ENCODE measurements at regions not wholly inside any gene's neighbourhood (a gene's known extent, or its start where the extent isn't known, plus 50 kb on each side); places are given as distances from the start of the nearest gene placed in this dataset.
"Not testable (repeated sequence)": the region's sequence is repeated elsewhere in the genome, so short reads cannot be mapped to it uniquely, and the experiment has no call there.

DNA sequence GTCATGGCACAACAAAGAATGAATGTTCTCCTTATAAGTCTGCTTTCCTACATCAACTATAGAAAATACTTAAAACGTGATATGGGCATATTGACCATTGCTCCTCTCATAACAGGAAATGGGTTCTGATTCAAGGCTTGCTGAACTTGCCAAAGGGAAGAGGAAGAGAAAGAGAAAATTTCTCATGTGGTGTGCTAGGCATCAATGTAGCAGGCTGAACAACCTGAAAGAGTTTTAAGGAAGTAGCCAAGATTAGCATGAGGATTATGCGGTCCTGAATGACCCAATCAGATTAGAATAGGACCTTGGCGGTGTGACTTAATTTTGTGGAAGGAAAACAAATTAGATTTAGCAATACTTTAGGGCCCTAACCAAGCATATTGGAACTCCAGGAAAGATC lies 617.7 kb upstream of the CDH11 start:
- no peaks in the 10 kb centered on the region for H3K4me1 ChIP-seq (ENCODE audit: control insufficient read depth, insufficient read depth, low read length, poor library complexity, severe bottlenecking)

DNA sequence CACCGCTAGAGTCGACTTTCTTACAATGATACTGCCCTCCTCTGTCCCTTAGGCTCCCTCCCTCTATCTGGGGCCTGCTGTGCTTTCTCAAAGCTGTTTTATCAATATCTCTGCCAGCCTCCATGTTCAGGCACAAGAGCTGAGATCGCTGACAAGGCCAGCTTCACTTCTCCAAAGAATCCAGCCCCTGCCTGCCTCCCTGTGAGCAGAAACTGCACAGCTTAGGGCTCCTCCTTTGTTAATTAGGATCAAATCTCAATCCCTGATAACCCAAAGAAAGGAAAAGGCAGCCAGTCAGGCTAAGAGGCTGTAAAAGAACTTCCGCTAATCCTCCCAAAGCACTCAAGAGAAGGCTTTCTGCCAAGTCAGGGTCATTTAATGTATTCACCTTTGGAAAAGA lies 616.0 kb upstream of the CDH11 start:
- no peaks in the 10 kb centered on the region for H3K36me3 ChIP-seq (ENCODE audit: control insufficient read depth, insufficient read depth, low read length)
- DNase-seq, result no peak
- H3K4me3 ChIP-seq (ENCODE audit: insufficient read depth, low read depth, low read length, poor library complexity, severe bottlenecking), result no peak overlapping the region
- H3K27ac ChIP-seq (ENCODE audit: insufficient read depth, low read length, poor library complexity, severe bottlenecking), result no peak overlapping the region
- H3K9me3 ChIP-seq (ENCODE audit: control insufficient read depth, low read length), result no peaks in the 10 kb centered on the region
- no peaks in the 10 kb centered on the region for H3K4me1 ChIP-seq (ENCODE audit: control insufficient read depth, insufficient read depth, low read length, poor library complexity, severe bottlenecking)
- no peaks in the 10 kb centered on the region for H3K27me3 ChIP-seq (replicated peaks; ENCODE audit: control insufficient read depth, insufficient read depth, low read length, poor library complexity, severe bottlenecking)

More for the DNA sequence above, 617.7 kb upstream of the CDH11 start:
- Histone ChIP-seq H3K36me3 (ENCODE audit: control insufficient read depth, insufficient read depth, low read length) (no peaks in the 10 kb centered on the region), H3K9me3 (ENCODE audit: control insufficient read depth, low read length) (no peaks in the 10 kb centered on the region), H3K27me3 (replicated peaks; ENCODE audit: control insufficient read depth, insufficient read depth, low read length, poor library complexity, severe bottlenecking) (no peaks in the 10 kb centered on the region), H3K4me3 (ENCODE audit: insufficient read depth, low read depth, low read length, poor library complexity, severe bottlenecking) (no peak overlapping the region), H3K27ac (ENCODE audit: insufficient read depth, low read length, poor library complexity, severe bottlenecking) (no peak overlapping the region)
- no peak for DNase-seq

DNA sequence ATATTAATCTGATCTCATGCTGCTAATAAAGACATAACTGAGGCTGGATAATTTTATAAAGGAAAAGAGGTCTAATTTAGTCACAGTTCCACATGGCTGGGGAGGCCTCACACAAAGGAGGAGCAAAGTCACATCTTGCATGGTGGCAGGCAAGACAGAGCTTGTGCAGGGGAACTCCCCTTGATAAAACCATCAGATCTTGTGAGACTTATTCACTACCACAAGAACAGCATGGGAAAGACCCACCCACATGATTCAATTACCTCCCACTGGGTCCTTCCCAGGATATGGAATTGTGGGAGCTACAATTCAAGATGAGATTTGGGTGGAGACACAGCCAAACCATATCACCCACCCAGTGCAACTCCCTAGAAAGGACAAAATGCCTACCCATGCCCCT lies 613.8 kb upstream of the CDH11 start:
- not testable (repeated sequence) for H3K27me3 ChIP-seq (replicated peaks; ENCODE audit: control insufficient read depth, insufficient read depth, low read length, poor library complexity, severe bottlenecking); DNase-seq; H3K27ac ChIP-seq (ENCODE audit: insufficient read depth, low read length, poor library complexity, severe bottlenecking); H3K4me3 ChIP-seq (ENCODE audit: insufficient read depth, low read depth, low read length, poor library complexity, severe bottlenecking); H3K4me1 ChIP-seq (ENCODE audit: control insufficient read depth, insufficient read depth, low read length, poor library complexity, severe bottlenecking); H3K36me3 ChIP-seq (ENCODE audit: control insufficient read depth, insufficient read depth, low read length); H3K9me3 ChIP-seq (ENCODE audit: control insufficient read depth, low read length)

DNA sequence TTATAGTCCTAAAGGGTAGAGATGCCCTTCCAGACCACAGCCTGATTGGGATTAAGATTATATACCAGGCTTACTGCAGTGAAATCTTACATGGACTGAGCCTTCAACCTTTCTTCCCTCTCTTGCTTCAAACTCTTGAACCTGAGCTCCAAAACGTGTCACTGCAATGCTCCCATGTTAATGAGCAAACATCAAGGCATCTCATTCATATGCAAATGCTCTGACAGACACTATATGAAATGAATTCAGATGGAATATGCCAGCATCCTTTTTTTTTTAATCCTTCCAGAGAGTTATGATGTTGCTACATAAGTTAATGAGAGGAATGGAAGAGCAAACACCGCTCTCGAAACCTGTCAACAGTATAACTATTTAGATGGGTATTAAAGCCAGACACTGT lies 611.9 kb upstream of the CDH11 start:
- H3K27me3 ChIP-seq (replicated peaks; ENCODE audit: control insufficient read depth, insufficient read depth, low read length, poor library complexity, severe bottlenecking), result no peaks in the 10 kb centered on the region
- H3K36me3 ChIP-seq (ENCODE audit: control insufficient read depth, insufficient read depth, low read length), result no peaks in the 10 kb centered on the region
- no peaks in the 10 kb centered on the region for H3K9me3 ChIP-seq (ENCODE audit: control insufficient read depth, low read length)
- H3K4me1 ChIP-seq (ENCODE audit: control insufficient read depth, insufficient read depth, low read length, poor library complexity, severe bottlenecking), result no peaks in the 10 kb centered on the region
- no peak overlapping the region for H3K4me3 ChIP-seq (ENCODE audit: insufficient read depth, low read depth, low read length, poor library complexity, severe bottlenecking)
- DNase-seq, result no peak
- H3K27ac ChIP-seq (ENCODE audit: insufficient read depth, low read length, poor library complexity, severe bottlenecking), result no peak overlapping the region

DNA sequence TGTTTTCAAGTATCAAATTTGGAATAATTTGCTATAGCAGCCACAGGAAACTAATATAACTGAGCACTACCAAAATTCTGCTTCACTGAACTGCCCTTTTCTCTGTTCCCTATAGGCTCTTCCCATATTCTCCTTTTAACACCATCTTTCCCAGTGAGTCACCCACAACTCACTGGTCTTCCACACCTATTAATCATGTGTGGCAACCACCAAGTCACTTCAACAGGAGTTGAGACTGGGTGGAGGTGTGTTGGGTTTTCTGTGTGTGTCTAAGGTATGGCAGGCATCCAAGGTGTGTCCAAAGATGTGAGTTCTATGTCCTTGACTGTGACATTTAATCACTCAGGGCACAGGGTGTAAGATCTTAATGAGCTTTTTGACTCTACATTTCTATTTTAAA lies 610.0 kb upstream of the CDH11 start:
- H3K36me3 ChIP-seq (ENCODE audit: control insufficient read depth, insufficient read depth, low read length), result no peaks in the 10 kb centered on the region
- no peak overlapping the region for H3K4me3 ChIP-seq (ENCODE audit: insufficient read depth, low read depth, low read length, poor library complexity, severe bottlenecking)
- no peaks in the 10 kb centered on the region for H3K27me3 ChIP-seq (replicated peaks; ENCODE audit: control insufficient read depth, insufficient read depth, low read length, poor library complexity, severe bottlenecking)
- H3K9me3 ChIP-seq (ENCODE audit: control insufficient read depth, low read length), result no peaks in the 10 kb centered on the region
- H3K4me1 ChIP-seq (ENCODE audit: control insufficient read depth, insufficient read depth, low read length, poor library complexity, severe bottlenecking), result no peaks in the 10 kb centered on the region
- DNase-seq, result no peak
- no peak overlapping the region for H3K27ac ChIP-seq (ENCODE audit: insufficient read depth, low read length, poor library complexity, severe bottlenecking)

DNA sequence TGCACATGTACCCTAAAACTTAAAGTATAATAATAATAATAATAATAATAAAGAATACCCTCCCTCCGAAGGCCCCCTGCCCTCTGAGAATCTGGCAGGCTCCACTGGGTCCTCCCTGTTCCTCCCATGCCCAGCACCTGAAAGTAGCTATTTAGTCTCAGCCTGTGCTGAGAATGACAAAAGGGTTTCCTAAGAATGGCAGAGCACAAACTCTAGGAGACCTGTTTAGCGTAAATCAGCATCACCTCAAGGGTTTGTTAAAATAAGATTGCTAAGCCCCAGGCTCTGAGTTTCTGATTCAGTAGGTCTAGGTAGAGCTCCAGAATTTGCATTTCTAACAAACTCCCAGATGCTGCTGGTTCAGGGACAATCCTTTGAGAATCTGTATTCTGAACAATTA lies 606.8 kb upstream of the CDH11 start:
- Histone ChIP-seq H3K27ac (ENCODE audit: insufficient read depth, low read length, poor library complexity, severe bottlenecking) (no peak overlapping the region), H3K27me3 (replicated peaks; ENCODE audit: control insufficient read depth, insufficient read depth, low read length, poor library complexity, severe bottlenecking) (no peaks in the 10 kb centered on the region), H3K4me1 (ENCODE audit: control insufficient read depth, insufficient read depth, low read length, poor library complexity, severe bottlenecking) (no peaks in the 10 kb centered on the region), H3K4me3 (ENCODE audit: insufficient read depth, low read depth, low read length, poor library complexity, severe bottlenecking) (no peak overlapping the region), H3K36me3 (ENCODE audit: control insufficient read depth, insufficient read depth, low read length) (no peaks in the 10 kb centered on the region), H3K9me3 (ENCODE audit: control insufficient read depth, low read length) (no peaks in the 10 kb centered on the region)
- DNase-seq, result no peak

DNA sequence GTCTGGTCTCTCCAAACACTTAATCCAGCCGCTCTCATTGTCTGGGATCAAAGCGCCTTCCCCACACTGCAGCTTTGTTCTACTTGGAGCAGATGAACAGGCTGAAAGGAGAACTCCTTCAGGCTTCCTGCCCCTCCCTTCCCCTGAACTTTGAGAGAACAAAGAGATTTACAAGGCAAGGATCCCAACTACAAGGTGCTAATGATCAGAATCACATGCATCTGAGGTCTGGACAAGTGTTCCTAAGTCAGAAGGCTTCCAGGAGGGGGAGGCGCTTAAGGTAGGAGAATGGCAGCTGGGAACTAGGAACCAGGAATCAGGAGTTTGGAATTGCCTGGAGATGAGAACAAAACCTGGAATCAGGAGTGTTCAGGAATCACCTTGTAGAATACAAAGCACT lies 606.3 kb upstream of the CDH11 start:
- Histone ChIP-seq H3K9me3 (ENCODE audit: control insufficient read depth, low read length) (no peaks in the 10 kb centered on the region), H3K27ac (ENCODE audit: insufficient read depth, low read length, poor library complexity, severe bottlenecking) (no peak overlapping the region), H3K4me3 (ENCODE audit: insufficient read depth, low read depth, low read length, poor library complexity, severe bottlenecking) (no peak overlapping the region), H3K4me1 (ENCODE audit: control insufficient read depth, insufficient read depth, low read length, poor library complexity, severe bottlenecking) (no peaks in the 10 kb centered on the region), H3K27me3 (replicated peaks; ENCODE audit: control insufficient read depth, insufficient read depth, low read length, poor library complexity, severe bottlenecking) (no peaks in the 10 kb centered on the region), H3K36me3 (ENCODE audit: control insufficient read depth, insufficient read depth, low read length) (no peaks in the 10 kb centered on the region)
- no peak for DNase-seq

DNA sequence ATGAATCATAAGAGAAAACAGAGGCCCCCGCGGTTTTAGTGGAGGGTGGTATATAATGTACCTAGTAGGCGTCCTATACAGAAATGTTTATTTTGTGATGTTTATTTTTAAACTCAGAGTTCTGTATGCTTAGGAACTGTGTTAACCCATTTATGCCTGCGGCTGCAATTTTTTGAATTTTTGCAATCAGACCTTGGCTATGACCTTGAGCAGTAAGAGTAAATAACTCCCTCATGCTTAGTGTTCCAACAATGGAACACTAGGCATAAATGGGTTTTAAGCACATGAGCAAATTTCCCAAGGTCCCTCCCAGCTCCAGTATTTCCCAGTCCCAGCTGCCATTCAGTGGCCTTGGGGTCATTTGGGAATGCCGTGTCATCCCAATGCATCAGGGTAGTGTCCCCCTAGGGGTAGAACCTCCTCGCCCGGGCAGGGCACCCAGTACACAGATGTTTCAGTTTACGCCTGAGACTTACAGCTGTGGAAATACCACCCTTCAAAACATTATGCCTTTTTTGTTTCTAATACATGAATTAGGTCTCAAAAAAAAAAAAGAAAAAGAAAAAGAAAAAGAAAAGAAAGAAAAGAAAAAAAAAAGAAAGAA lies 605.8 kb upstream of the CDH11 start:
- DNase-seq, result no peak
- H3K27me3 ChIP-seq (replicated peaks; ENCODE audit: control insufficient read depth, insufficient read depth, low read length, poor library complexity, severe bottlenecking), result no peaks in the 10 kb centered on the region
- no peaks in the 10 kb centered on the region for H3K4me1 ChIP-seq (ENCODE audit: control insufficient read depth, insufficient read depth, low read length, poor library complexity, severe bottlenecking)

DNA sequence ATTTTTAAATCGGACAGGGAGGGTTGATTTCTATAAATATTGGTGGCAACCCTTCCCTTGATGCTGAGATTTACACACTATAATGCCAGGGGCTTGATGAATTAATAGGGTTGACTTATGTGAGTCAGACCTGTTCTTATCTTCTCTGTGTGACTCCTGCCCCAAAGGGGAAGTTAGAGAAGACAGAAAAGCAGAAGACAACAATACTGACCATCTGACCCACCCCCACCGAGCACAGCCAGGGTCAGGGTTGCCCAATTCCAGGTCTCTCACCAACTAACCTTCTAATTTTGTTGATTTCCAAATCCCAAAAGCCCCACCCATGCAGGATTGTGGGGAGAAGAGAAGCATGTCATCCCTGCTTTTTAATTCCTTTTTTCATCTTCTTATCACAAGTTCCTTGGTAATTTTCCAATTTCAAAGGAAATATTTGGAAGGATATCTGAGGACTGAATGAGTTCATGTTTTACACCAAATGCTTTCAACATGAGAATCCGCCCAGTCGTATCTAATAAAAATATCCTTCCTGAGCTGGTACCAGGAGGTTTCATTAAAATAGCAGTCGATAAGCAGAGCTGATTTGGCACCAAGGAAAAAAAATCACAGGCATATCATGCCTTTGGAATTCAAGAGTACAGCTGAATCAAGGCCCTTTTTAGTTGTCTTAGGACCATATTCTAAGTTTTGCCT lies 603.4 kb upstream of the CDH11 start:
- Histone ChIP-seq H3K27me3 (replicated peaks; ENCODE audit: control insufficient read depth, insufficient read depth, low read length, poor library complexity, severe bottlenecking) (no peaks in the 10 kb centered on the region), H3K4me3 (ENCODE audit: insufficient read depth, low read depth, low read length, poor library complexity, severe bottlenecking) (no peak overlapping the region), H3K4me1 (ENCODE audit: control insufficient read depth, insufficient read depth, low read length, poor library complexity, severe bottlenecking) (no peaks in the 10 kb centered on the region), H3K36me3 (ENCODE audit: control insufficient read depth, insufficient read depth, low read length) (no peaks in the 10 kb centered on the region), H3K27ac (ENCODE audit: insufficient read depth, low read length, poor library complexity, severe bottlenecking) (no peak overlapping the region), H3K9me3 (ENCODE audit: control insufficient read depth, low read length) (no peaks in the 10 kb centered on the region)
- no peak for DNase-seq

More for the DNA sequence above, 605.8 kb upstream of the CDH11 start:
- no peak overlapping the region for H3K4me3 ChIP-seq (ENCODE audit: insufficient read depth, low read depth, low read length, poor library complexity, severe bottlenecking)
- no peak overlapping the region for H3K27ac ChIP-seq (ENCODE audit: insufficient read depth, low read length, poor library complexity, severe bottlenecking)
- no peaks in the 10 kb centered on the region for H3K36me3 ChIP-seq (ENCODE audit: control insufficient read depth, insufficient read depth, low read length)
- H3K9me3 ChIP-seq (ENCODE audit: control insufficient read depth, low read length), result no peaks in the 10 kb centered on the region

DNA sequence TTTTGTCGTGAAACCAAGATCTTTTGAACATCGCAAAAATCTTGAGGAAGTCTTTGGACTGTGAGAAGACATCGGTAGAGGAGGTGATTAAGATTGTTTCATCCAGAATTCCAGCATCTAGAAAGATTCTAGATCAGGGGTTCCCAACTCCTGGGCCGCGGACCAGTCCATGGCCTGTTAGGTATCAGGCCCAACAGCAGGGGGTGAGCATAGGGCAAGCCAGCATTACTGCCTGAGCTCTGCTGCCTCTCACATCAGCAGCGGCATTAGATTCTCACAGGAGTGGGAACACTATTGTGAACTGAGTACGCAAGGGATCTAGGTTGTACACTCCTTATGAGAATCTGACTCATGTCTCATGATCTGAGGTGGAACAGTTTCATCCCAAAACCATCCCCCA lies 600.6 kb upstream of the CDH11 start:
- no peak for DNase-seq
- H3K9me3 ChIP-seq (ENCODE audit: control insufficient read depth, low read length), result no peaks in the 10 kb centered on the region

More for the DNA sequence above, 600.6 kb upstream of the CDH11 start:
- H3K27me3 ChIP-seq (replicated peaks; ENCODE audit: control insufficient read depth, insufficient read depth, low read length, poor library complexity, severe bottlenecking), result no peaks in the 10 kb centered on the region
- no peaks in the 10 kb centered on the region for H3K4me1 ChIP-seq (ENCODE audit: control insufficient read depth, insufficient read depth, low read length, poor library complexity, severe bottlenecking)
- no peak overlapping the region for H3K4me3 ChIP-seq (ENCODE audit: insufficient read depth, low read depth, low read length, poor library complexity, severe bottlenecking)
- no peak overlapping the region for H3K27ac ChIP-seq (ENCODE audit: insufficient read depth, low read length, poor library complexity, severe bottlenecking)
- H3K36me3 ChIP-seq (ENCODE audit: control insufficient read depth, insufficient read depth, low read length), result no peaks in the 10 kb centered on the region
